Midbrain (tissue), 1 donor: ENCODE measurements at regions not wholly inside any gene's neighbourhood (a gene's known extent, or its start where the extent isn't known, plus 50 kb on each side); places are given as distances from the start of the nearest gene placed in this dataset.

ENCODE experiments used
- DNase-seq: peaks from one replicate; lab custom pipeline; 2025; lab: John Stamatoyannopoulos, UW

DNA sequence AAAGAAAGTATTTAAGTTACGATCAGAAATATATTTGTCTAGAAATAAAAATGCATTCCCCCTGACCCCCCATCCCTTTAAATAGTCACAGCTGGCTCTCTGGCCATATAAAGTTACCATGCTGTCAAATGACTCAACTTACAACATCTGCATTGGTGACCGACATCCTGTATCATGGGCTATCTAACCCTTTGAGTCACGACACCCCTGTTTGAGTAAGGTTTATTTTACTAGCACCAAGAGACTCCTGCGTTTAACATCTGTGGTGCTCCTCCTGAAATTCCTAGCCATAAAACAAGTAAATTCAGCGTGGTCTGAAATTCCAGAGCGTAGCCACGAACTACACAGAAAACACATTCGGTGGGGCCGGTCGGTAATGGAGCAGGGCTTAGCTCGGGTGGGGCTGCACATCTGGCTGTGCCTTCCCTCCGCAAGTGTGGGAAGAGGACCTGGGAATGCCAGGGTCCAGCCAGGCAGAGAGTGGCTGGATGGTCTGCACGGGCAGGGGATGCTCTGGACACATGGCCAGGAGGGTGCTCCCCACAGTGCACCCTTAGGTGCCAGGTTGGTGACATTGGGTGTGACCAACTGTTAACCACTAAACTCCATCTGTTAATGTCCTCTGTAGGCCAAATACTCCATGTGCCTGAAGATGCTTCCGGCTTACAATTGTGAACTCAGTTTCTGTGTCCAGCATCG lies 53.0 kb upstream of the CLDN14 start:
- no peak for DNase-seq

DNA sequence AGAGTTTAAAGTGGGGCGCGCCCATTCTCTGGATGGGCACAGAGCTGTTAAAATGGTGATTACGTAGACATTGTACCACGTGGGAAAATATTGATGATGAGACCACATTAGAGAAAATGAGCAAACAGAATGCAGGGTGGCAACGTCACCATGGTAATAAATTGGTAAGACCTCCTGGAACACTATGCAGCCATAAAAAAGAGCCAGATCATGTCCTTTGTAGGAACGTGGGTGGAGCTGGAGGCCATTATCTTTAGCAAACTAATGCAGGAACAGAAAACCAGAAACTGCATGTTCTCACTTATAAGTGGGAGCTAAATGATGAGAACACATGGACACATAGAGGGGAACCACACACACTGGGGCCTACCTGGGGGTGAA lies 53.5 kb upstream of the CLDN14 start:
- no peak for DNase-seq

DNA sequence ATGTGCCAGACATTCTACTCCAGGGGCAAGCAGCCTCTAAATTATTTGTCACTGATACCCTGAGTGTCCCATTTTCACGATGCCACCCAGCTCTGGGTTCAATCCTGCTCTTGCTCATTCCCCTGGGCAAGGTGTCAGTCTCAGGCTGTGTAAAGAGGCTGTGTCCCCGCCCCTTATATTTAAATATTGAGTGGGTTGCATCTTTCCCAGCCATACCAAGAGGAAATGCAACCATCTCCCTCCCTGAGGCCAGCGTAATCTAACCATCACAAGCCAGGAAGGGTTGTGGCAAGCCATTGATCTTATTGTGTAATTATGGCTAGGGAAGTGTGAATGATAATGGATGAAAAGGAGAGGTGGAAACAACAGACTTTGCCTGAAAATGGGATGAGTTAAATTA lies 54.7 kb upstream of the CLDN14 start:
- DNase-seq, result no peak

DNA sequence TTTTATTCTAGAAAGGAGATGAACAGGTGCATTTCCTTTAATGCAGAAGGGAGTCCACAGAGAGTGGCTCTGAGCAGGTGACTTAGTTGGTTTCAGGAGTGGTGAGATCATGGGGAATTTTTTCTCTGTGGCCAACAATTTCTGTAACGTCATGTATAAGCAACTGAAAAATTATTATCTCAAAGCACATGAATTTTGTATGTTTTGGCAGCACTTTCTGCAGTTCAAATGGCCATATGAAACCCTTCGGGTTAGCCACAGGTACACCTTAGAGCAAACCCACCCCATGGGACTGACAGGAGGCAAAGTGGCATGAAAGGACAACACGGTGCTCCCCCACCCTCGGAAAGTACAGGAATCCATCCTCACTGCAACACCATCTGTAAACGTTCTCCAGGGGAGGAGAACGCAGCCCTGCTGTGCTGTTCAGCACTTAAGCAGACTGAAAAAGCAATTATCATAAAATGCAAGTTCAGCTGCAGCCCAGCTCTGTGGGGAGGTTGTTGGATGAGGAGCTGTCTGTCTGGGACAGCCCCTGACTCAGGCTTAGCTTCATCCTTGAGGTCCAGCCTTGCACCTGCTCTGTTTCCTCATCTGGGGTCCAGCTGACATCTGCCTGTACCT lies 55.8 kb upstream of the CLDN14 start:
- DNase-seq, result no peak

DNA sequence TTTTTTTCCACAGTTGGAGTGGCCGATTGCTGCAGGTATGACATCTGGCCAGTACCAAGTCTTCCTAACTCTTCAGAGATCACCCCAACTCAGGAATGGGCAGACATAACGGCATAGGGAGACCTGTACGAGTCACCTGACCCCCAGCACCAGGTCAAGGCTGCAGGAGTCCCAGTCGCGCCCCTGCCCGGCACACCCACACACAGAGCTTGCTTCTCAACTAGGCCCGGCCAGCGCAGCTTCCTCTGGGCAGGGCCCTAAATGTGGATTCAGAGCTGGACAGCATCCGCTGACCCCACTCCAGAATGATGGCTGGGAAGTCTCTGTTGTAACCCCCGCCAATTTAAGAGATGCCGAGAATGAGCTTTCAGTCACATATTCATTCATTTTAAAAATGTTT lies 58.8 kb upstream of the CLDN14 start:
- no peak for DNase-seq

DNA sequence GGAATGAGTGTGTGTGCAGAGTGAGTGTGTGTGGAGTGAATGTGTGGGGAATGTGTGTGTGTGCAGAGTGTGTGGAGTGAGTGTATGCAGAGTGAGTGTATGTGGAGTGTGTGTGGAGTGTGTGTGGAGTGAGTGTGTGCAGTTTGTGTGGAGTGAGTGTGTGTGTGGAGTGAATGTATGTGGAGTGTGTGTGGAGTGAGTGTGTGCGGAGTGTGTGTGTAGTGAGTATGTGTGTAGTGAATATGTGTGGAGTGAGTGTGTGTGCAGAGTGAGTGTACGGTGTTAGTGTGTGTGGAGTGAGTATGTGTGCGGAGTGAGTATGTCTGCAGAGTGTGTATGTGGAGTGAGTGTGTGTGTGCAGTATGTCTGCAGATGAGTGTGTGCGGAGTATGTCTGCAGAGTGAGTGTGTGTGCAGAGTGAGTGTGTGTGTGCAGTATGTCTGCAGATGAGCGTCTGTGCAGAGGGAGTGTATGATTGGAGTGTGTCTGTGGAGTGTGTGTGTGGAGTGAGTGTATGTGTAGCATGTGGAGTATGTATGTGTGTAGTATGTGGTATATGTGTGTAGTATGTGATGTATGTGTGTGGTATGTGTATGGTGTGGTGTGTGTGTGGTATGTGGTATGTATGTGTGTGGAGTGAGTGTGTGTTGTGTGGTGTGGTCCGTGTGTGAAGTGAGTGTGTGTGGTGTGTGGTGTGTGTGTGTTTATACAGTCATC lies 59.7 kb upstream of the CLDN14 start:
- no peak for DNase-seq

DNA sequence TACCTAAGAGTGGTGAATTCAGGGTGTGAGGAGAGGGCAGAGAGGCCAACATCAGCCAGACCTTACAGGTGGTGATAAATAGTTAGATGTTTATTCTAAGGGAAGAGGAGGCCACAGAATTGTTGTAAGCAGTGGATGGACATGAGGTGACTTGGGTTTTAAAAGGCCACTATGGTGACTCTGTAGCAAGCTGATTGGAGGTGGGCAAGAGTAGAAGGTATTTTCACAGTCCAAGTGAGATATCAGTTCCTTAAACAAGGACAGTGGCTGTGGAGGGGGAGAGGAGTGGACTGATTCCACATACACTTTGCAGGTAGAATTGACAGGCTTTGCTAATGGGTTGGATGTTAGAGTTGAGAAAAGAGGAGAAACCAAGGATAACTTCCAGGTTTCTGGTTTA lies 60.8 kb upstream of the CLDN14 start:
- no peak for DNase-seq

DNA sequence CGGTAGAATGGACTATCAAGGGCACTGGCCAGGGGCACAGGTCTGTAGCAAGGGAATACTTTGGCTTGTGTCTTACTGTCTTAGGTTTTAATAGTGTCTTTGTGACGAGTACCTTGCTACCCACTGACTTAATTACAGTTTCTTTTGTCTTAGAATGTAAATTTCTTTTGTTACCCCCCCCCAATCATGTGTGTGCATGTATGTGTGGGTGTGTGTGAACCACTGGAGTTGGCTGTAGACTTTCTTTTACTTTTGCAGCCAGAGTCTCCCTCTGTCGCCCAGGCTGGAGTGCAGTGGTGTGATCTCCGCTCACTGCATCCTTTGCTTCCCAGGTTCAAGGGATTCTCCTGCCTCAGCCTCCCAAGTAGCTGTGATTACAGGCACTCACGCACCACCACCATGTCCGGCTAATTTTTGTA lies 61.8 kb upstream of the CLDN14 start:
- no peak for DNase-seq

DNA sequence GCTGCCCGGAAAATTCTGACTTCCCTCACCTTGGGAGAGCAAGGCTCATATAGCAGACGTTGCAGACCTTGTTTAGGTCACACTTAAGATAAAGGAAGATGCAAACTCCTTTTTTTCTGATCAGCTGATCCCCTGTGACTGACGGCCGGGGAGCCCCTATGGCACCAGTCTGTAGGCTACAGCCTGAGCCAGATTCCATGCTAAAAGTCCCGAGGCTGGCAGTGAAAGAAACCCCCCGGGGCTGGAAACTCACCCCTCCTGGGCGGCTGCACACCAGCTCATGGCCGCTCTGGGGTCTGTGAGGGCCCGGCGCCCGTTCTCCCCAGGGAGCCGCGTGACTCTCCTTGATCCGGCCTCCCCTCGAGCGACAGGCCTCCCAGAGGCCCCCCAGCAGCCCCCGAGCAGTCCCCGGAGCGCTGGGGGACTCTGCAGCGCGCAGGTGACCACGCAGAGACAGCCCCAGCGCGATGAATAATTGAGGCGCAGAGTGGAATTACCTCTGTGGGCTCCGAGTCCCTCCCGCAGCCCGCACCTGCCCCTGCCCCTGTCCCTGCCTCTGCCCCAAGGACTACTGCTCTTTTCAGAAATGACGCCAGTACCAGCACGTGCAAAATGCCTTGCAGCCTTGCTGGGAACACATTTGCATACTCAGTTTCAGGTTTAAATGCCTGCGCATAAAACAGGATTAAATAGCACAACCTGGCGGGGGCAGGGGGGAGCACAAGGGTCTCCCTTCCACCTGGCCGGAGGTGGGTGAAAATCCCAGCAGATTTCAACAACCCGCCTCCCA lies 62.6 kb upstream of the CLDN14 start:
- no peak for DNase-seq

DNA sequence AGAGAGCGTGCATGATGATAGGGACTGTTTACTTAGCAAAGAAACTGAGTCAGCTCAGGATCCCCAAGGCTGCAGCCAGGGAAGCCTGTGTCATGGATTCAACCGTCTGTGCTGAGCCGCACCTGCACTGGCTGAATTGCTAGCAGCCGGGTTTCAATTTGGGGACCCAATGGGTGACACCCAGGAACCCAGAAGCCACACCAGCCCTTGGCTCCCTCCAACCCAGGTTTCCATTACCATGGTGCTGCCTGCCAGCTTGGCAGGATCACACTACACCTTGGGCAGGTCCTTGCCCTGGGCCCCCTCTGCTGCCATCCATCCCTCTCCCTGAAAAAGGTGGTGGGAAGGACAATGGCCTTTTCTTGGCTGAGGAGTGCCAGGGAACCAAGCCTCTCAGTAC lies 64.0 kb upstream of the CLDN14 start:
- DNase-seq, result no peak

DNA sequence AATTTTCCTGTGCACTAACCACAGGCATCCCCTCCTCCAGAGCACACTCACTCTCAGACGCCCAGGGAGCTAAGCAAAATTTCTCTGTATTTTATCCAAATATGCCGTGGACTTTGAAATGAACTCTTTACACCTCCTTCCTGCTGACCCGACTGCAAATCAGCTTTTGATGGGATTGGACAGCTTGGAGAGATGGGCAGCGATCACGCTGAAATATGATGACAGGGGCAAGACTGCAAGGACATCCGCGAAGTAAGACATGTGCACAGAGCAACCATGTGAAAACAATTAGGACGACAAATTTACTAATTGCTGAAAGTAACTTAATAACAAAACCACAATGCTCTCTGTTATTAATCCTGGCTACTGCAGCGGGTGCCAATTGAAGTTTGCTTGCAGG lies 64.6 kb upstream of the CLDN14 start:
- no peak for DNase-seq

DNA sequence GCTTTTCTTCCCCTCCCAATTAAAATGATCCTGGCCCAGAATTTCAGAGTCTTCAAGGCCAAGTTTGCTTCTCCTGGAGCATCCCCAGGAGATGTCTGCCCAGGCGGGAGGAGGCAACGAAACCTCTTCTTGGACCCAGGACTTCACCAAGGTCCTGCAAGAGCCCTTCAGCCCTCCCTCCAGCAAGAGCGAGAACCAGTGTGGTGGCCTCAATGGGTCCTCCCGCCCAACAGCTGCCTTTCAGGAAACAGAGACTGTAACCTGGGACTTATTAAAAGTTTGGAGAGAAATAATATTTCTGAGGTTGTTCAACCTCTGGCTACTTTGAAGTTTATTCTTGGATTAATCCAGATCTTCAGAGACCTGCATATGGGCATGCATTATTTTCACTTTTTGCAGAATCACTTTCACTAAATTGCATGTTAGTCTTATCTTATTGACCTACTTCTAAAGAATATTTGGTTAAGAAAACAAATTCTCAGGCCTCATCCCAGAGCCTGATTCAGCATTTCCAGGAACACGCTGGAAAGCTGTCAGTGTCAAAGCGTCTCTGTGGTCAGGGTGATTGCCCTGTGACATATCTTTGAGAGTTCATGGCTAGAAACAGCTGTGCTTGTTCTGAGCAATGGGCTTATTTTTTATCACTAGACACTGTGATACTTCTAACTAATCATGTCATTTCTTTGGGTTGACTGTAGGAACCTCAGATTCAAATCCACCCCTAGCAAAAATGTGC lies 66.0 kb upstream of the CLDN14 start:
- no peak for DNase-seq

DNA sequence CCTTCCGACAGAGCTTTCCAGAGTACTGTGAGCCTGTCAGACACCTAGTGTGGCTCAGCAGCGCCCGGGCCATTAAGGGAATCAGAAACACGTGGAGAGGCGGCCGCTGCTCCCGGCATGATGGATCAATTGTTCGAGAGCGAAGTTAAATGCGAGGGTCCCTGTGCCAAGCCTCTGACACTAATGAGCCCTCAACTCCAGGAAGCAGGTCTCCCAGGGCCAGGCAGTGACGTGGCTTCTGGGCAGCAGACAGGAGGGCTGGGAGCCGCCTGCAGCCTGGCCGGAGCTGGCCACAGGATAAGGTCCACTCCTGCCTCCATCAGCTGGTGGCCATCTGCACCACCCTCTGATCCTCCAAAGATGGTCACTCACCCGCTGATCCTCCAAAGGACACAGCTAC lies 67.5 kb upstream of the CLDN14 start:
- DNase-seq, result no peak

DNA sequence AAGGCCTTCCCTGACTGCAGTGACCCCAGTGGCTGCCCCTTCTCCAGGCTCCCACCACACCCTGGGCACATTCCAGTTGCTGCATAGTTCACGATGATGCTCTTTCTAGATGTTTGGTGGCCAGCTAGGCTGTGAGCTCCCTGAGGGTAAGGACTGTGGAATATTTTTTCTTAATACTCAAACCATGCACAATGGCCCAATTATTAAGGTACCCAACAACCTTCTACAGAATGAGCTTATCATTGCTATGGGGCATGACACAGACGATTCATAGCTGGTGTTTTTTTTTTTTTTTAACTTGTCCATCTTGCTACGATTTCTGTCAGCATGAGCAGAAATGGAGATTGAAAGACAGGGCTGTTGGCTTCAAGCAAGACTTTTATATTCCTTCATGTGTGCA lies 68.9 kb upstream of the CLDN14 start:
- no peak for DNase-seq

DNA sequence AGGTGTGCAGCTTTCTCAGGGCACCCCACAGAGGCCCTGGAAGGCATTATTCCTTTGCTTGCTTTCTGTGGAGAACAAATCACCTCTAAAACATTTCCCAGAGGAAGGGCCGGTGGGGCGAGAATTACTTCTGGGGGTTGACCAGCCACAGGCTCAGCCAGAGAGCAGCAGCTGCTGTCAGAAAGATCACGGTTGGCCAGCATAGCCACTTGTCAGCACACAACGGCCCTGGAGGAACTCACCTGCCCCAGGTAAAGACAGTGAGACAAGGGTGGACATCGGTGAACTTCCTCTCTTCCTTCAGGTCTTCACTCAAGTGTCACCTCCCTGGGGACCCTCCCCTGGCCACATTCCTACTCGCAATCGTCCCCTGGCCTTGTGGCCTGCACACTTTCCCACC lies 69.5 kb upstream of the CLDN14 start:
- DNase-seq, result no peak

DNA sequence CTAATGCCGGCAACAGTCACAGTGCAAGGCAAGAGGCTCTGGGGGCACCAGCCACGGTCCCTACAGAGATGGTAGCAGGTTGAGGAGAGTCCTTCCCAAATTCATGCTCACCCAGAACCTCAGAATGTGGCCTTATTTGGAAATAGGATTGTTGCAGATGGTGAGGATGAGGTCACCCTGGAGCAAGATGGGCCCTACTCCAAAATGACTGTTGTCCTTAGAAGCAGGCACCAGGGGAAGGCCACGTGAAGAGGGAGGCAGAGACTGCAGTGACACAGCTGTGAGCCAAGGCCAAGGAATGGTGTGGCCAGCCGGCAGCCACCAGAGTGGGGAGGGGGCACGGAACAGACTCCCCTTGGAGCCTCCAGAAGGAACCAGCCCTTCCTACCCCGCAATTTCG lies 70.8 kb upstream of the CLDN14 start:
- no peak for DNase-seq

DNA sequence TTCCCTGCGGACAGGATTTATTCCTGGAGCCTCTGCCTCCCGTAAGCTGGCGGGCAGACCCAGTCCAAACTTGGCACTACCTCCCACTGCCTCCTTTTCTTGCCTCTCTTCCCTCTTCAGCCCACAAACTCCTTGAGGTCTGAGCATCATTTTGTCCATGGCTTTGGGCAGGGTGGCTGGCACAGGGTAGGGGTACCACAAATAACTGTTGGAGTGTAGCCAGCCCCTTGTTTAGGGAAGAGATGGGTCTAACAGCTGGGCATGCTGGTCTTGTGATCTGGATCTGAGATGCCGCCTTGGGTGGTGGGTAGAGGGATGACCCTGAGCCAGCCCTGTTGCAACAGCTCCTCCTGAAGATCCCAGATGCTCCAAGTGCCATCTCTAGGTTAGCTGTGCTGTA lies 71.4 kb upstream of the CLDN14 start:
- DNase-seq, result no peak

DNA sequence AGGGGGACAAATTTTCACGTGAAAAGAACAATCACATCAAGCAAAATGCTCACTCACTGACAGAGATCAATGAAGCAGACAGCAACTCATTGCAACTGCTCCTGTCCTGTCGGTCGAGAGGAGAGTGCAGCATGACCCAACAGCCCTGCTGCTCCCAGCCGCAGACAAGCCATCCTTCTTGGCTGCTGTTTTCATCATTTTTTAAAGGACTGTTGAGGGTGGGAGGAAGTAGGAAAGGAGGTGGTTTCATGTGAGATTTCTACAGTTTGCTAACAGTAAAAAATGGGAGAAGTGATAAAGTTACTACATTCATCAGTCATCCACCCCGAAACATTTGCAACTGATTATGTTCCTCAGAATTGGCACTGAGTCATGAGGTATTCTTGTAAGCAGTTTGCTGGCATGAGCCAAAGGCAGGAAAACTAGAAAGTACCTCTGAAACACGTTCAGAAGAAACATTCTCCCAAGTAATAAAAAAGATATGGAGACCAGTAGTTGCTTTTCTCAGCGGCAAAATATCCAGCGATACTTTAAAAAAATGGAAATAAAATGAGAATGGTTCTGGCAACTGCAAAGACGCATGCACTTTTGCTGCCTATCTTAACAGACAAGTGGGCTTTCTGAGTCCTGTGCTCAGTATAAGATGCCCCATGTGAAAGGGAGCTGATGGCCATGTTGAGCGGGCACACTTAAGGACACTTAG lies 72.0 kb upstream of the CLDN14 start:
- no peak for DNase-seq

DNA sequence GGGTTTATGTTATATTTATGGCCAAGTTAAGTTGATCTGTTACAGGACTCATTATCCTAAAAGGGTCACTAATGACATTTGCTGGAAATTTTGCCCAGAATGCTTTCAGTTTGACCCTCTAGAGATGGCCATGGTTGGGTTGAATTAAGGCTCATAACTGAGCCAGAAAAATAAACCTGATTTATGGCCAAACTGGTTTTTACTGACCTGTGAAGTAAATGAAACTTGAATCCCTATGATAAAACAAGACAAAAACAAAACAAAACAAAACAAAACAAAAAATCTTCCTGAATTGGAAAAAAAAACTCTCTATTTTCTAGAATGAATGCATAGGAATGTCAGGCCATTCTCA lies 72.5 kb upstream of the CLDN14 start:
- no peak for DNase-seq

DNA sequence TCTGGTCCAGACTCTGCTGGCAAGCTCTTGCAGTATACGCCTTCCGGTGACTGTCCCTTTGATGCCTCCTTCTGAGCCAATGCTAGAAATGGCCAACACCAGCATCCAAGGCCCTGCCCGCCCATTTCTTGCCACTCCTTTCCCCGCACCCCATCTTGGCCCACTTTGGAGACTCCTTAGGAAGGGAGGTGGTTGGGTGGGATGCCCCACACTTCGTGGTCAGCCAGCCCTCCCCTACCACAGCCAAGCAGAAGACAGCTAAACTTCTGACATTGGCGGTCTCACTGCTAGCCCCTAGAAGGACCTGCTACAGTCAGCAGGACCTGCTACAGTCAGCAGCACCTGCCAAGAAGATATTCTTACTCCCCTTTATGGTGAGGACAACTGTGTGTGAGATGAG lies 73.5 kb upstream of the CLDN14 start:
- DNase-seq, result no peak

DNA sequence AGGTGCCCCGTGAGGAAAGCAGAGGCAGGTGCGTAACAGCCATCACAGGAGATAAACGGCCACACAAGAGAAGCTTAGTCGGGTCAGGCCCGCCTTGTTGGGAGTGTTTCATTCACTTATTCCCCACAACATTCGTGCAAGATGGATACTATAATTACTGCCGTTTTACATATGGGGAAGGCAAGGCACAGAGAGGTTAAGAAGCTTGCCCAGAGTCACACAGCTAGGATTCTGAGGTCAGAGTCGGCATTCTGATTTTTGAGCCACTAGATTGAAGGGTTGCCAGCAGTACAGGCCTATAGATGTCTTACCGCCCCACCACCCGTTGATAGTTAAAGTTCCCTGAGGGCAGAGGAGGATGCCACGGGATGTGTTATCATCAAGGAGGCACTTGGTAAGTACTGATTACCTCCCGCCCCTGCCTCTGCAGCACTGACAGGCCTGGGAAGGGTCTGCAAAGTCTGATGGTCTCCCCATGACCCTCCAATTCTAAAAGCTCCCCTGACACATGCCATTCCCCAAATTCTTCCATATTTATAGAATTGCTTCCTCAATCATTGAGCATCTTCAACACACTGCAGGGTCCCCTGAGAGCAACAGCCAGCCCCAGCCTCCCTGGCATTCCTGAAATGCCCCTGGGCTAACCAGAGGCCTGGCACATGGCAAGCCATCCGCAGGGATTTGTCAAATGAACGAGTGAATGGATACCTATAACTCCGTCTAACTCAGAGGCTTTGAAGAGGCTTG lies 74.7 kb upstream of the CLDN14 start:
- DNase-seq, result no peak
